IMR-90 (cell line): ENCODE measurements at regions not wholly inside any gene's neighbourhood (a gene's known extent, or its start where the extent isn't known, plus 50 kb on each side); places are given as distances from the start of the nearest gene placed in this dataset.

ENCODE experiments used
- BHLHE40 ChIP-seq: fragments of 150-350 bp; IDR thresholded peaks from 2 replicates; pipeline ENCODE4 v1.6.1; 2016; ENCODE audit warnings: mild to moderate bottlenecking, low read depth, low read length
- CHD1 ChIP-seq: IDR thresholded peaks from 2 replicates; pipeline ENCODE4 v1.6.1; 2012; ENCODE audit warnings: low read depth, low read length, improper control_type of control experiment
- MAFK ChIP-seq: IDR thresholded peaks from 2 replicates; pipeline ENCODE4 v1.6.1; 2012; ENCODE audit warnings: low read depth, low read length, improper control_type of control experiment
- NFE2L2 ChIP-seq: fragments of 150-350 bp; IDR thresholded peaks from 2 replicates; pipeline ENCODE4 v1.6.1; 2016; ENCODE audit warnings: low read depth, mild to moderate bottlenecking, low read length
- POLR2A ChIP-seq: IDR thresholded peaks from 2 replicates; pipeline ENCODE4 v1.6.1; 2012; ENCODE audit warnings: mild to moderate bottlenecking, low read depth, low read length
- RAD21 ChIP-seq: IDR thresholded peaks from 2 replicates; pipeline ENCODE4 v1.6.1; 2012; ENCODE audit warnings: low read length, improper control_type of control experiment
- RCOR1 ChIP-seq: IDR thresholded peaks from 2 replicates; pipeline ENCODE4 v1.6.1; 2012; ENCODE audit warnings: mild to moderate bottlenecking, low read length, improper control_type of control experiment; ENCODE audit not compliant: insufficient replicate concordance
- SMC3 ChIP-seq: fragments of 150-350 bp; IDR thresholded peaks from 2 replicates; pipeline ENCODE4 v1.6.1; 2016; ENCODE audit warnings: low read depth, mild to moderate bottlenecking, antibody characterized with exemption, low read length, moderate library complexity
- TF ChIP-seq, protein P1 (sequence below): conservative IDR thresholded peaks from 2 replicates; pipeline ENCODE4 v1.5.1; 2012; ENCODE audit warnings: mild to moderate bottlenecking, low read depth, low read length, improper control_type of control experiment

DNA sequence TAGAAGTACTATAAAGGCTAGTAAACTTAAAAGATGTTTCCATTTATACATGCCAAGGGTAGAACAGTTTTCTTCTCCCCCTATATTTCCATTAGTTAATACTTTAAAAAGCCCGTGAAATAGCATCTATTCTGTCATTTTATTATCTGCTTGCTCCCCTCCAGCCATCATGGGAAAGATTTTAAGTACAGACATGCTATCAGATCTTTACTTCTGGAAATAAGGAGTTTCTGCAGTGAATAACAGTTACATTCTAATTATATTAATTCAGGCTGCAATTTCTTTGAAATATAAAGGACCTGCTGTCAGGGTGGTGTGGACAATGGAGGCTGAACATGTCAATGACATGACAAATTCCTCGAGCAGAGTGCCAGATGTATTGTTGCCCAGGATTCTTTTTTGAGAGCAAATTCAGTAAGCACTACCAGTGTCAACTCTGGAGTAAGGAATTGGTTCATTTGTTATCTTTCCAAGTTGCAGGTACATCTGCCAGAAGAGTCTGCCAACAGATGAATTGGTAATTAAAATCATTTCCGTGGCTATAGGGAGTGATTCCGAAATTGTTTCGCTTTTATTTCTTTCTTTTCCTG lies 151.3 kb downstream of the BTG1 start:
- TF ChIP-seq POLR2A: no peak
- TF ChIP-seq, protein P1, sequence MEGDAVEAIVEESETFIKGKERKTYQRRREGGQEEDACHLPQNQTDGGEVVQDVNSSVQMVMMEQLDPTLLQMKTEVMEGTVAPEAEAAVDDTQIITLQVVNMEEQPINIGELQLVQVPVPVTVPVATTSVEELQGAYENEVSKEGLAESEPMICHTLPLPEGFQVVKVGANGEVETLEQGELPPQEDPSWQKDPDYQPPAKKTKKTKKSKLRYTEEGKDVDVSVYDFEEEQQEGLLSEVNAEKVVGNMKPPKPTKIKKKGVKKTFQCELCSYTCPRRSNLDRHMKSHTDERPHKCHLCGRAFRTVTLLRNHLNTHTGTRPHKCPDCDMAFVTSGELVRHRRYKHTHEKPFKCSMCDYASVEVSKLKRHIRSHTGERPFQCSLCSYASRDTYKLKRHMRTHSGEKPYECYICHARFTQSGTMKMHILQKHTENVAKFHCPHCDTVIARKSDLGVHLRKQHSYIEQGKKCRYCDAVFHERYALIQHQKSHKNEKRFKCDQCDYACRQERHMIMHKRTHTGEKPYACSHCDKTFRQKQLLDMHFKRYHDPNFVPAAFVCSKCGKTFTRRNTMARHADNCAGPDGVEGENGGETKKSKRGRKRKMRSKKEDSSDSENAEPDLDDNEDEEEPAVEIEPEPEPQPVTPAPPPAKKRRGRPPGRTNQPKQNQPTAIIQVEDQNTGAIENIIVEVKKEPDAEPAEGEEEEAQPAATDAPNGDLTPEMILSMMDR: no peak
- no peak for TF ChIP-seq RAD21
- TF ChIP-seq BHLHE40: no peak
- TF ChIP-seq SMC3: no peak
- TF ChIP-seq MAFK: no peak
- no peak for TF ChIP-seq CHD1
- no peak for TF ChIP-seq RCOR1
- no peak for TF ChIP-seq NFE2L2
